EH (cell line): ENCODE measurements at regions not wholly inside any gene's neighbourhood (a gene's known extent, or its start where the extent isn't known, plus 50 kb on each side); places are given as distances from the start of the nearest gene placed in this dataset.

Experiments
- DNase-seq: peaks from one replicate; pipeline ENCODE4 v3.0.0-alpha.2; 2015; ENCODE audit warnings: low read depth

- DNase-seq = no peak
Observed at GRCh38 chr1:190540366-190540765, 62.7 kb upstream of the BRINP3 start.

GRCh38 chr1:190551638-190552037, 74.0 kb upstream of the BRINP3 start:
- DNase-seq = no peak

DNA sequence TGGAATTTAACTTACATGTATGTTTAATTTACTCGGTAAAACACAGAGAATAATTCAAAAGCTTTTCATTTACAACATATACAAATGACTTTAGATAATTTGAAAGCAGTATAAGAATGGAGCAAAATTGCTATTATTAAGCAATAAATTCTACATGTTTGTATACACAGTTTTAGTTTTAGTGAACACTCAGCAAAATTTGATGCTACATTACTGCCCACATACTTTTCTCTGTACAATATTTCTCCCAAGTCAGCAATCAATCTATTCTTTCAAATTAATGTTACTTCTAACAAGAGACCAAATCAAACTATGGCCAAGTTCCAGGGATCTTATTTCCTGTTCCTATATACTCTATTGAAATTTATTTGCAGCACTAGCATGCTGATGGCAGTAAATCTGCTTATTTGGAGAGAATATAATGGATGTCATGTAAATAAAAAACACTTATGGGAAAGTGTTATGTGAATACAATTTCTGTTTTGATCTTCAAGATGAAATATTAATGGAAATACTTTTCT, 82.6 kb upstream of the BRINP3 start:
- DNase-seq = no peak

DNA sequence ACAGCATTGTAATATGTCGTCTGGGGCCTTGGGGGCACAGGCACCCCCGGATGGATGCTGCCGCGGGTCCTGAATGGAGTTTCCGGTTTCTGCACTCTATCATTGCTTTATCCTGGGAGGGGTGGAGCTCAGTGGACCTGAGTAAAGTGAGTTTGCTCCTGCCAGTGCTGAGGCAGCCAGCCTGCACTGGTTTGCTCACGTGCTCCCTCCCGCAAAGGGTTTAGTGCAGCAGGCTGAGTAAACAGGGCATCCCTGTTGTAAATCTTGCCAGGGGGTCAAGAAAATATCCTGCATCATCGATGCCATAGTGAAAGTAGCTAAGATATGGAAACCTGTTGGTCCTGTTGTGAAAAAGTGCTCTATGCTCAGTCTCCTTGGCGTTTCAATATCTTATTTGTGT, 85.6 kb upstream of the BRINP3 start:
- no peak for DNase-seq

DNA sequence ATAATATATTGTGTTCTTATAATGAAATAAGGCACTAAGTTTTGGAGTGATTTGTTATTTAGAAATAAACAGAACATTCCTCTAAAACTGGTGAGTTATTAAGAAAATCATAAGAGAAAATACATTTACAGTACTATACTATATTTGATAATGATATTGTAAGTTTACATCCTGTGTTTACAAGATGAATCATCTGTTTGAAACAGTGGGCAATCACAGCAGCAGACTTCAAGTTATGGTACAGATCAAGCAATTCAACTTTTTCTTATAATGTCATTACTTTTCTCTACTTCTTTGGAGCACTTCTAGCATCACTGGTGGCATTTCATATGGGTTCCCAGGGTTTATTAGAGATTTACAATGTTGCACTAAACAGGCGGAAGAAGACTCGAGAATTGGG, 86.5 kb upstream of the BRINP3 start:
- DNase-seq = no peak

DNA sequence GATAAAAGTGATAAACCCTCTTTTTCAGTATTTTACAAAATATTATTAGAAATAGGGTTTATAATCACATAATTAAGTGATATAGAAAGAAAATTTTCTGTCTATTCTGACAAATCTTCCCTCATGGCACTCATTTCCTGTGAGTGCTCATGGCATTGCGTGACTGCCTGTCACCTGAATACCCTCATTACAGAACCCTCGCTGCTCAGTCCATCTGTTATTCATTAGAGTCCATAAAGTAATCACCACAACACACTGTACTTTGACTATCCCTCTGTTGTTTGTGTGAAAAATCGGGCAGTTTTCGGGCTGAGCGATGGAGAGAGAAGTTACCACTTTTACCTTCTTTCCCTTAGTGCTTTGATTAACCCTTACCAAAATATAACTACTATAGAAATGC, 100.4 kb upstream of the BRINP3 start:
- no peak for DNase-seq

- DNase-seq = no peak
Observed at GRCh38 chr1:190578526-190578925, 100.9 kb upstream of the BRINP3 start.

DNA sequence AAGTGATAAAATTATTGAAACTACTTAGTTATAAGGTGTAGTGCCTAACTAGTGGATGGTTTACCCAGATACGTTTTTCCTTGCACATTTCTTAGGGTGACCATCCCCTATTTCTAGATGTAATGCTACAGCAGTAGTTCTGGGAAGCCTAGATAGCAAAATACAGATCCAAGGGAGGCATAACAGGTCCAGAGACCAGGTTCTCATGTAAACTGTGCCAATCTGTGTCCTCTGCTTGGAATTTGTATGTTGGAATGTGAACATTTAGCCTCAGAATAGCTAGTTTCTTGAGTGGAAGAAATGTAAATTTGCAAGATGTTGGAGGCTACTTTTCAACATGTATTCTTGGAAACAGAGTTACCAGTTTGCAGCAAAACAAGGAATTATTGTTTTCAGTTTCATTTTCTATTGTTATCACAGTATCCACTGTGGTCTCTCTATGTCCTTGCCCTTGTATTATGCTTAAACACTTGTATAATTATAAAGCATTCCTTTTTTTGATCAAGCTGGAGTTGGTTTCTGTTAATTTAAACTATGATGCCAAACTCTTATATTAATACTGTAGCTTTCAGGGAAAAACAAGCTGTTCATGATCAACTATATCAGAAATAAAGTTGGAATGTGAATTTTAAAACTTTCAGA, 102.0 kb upstream of the BRINP3 start:
- DNase-seq = no peak

DNA sequence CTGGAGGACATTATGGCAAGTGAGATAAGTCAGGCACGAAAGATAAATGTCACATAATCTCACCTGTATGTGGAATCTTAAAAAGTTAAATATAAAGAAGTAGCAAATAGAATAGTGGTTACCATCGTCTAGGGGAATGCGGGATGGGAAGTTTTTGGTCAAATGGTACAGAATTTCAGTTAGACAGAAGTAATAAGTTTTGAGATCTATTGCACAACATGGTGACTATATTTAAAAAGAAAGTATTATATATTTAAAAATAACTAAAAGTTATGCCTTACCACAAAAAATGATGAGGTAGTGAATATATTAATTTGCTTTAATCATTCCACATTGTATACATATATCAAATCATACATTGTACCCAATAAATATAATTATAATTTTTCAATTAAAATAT, 106.2 kb upstream of the BRINP3 start:
- no peak for DNase-seq

GRCh38 chr1:190588424-190588823, 110.8 kb upstream of the BRINP3 start:
- DNase-seq = no peak

GRCh38 chr1:190595438-190595837, 117.8 kb upstream of the BRINP3 start:
- DNase-seq = no peak

GRCh38 chr1:190597294-190597693, 119.6 kb upstream of the BRINP3 start:
- DNase-seq = no peak

GRCh38 chr1:190599670-190600069, 122.0 kb upstream of the BRINP3 start:
- no peak for DNase-seq

- no peak for DNase-seq
Observed at GRCh38 chr1:190602325-190602724, 124.7 kb upstream of the BRINP3 start.

- DNase-seq = no peak
Observed at GRCh38 chr1:190608282-190608681, 130.6 kb upstream of the BRINP3 start.

DNA sequence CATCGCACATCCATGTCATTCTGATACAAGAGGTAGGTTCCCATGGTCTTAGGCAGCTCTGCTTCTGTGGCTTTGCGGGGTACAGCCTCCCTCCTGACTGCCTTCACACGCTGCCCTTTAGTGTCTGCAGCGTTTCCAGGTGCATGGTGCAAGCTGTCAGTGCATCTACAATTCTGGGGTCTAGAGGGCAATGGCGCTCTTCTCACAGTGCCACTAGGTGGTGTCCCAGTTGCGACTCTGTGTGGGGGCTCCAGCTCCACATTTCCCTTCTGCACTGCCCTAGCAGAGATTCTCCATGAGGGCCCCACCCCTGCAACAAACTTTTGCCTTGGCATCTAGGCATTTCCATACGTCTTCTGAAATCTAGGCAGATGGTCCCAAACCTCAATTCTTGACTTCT, 138.2 kb upstream of the BRINP3 start:
- no peak for DNase-seq

DNA sequence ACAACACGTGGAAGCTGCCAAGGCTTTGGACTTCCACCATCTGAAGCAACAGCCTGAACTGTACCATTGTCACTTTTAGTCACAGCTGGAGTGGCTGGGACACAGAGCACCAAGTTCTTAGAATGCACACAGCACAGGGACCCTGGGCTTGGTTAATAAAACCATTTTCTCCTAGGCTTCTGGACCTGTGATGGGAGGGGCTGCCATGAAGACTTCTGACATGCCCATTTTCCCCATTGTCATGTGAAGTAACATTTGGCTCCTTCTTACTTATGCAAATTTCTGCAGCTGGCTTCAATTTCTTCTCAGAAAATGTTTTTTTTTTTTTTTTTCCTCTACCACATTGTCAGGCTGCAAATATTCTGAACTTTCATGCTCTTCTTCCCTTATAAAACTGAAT, 138.6 kb upstream of the BRINP3 start:
- DNase-seq = no peak

DNA sequence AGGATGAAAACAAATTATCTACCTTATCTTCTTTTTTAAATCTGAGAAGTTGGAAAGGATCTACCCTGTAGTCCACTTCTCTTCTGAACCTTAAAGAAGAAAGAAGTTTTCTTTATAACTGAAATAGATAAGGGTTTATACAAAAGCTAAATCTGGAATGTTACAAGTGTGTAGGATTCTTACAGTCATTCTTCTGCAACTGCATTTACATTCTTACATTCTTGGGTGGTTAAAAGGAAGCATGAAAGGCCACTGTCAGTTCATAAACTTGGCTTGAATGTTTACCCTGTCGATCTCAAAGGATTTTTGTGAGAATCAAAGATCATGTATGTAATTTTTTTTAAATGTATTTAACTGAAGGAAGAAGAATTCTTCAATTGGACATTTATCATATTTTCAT, 142.1 kb upstream of the BRINP3 start:
- DNase-seq = no peak

GRCh38 chr1:190633488-190633887, 155.8 kb upstream of the BRINP3 start:
- no peak for DNase-seq

GRCh38 chr1:190634134-190634533, 156.5 kb upstream of the BRINP3 start:
- no peak for DNase-seq

GRCh38 chr1:190649553-190649952, 171.9 kb upstream of the BRINP3 start:
- DNase-seq = no peak

DNA sequence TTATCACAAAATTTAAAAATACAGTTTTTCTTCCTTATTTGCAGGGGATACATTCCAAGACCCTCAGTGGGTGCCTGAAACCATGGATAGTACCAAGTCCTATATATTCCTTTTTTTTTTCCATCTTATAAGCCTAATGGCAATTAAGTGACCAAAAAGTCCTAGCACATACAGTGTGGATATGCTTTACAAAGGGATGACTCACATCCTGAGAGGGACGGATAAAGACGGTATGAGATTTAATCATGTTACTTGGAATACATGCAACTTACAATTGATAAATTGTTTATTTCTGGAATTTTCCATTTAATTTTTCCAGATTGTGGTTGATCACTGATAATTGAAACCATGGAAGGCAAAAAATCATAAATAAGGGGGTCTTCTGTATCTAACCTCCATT, 181.2 kb upstream of the BRINP3 start:
- DNase-seq = no peak

GRCh38 chr1:190663962-190664361, 186.3 kb upstream of the BRINP3 start:
- DNase-seq = no peak

DNA sequence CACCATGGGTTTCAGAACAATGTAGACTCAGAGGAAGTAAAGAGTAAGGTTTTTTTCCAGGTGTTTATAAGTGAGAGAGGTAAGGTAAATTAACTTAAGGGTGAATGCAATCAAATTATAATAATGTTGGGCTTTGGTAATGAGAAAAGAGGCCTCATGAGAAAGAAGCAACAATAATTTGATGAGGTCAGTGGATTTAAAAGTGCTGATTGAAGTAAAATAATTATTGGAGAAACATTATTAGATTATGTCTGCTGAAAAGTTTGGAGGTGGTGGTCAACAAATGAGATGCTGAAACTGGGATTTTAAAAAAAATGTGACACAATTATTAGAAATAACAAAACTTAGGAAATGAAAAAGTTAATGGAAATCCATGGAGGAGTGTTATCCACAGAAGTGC, 187.4 kb upstream of the BRINP3 start:
- DNase-seq = no peak

- DNase-seq = no peak
Observed at GRCh38 chr1:190667914-190668313, 190.2 kb upstream of the BRINP3 start.
